GDM1 (cell line): ENCODE measurements at regions not wholly inside any gene's neighbourhood (a gene's known extent, or its start where the extent isn't known, plus 50 kb on each side); places are given as distances from the start of the nearest gene placed in this dataset.

Source experiments
- DNase-seq: peaks from one replicate; lab custom pipeline; 2025; lab: John Stamatoyannopoulos, UW

GRCh38 chr5:39505363-39505762 lies 80.6 kb upstream of the DAB2 start:
- DNase-seq: no peak

DNA sequence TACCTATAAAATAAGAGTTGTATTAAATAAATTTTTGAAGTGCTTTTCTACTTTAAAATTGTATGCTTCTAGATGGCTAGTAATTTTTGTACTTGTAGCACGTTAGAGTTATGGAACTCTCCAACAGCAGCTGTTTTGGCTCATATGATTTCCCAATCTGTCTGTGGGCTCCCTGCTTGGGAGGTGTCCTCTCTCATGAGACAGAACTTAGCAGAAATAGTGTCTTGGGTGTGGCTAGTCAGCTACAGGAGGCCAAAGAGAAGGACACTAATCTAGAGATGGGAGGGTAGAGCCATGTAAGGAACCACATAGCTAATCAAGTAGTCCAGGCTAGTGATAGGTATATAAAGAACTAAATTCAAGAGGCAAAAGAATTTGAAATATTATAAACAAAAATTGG lies 78.4 kb upstream of the DAB2 start:
- DNase-seq: no peak

DNA sequence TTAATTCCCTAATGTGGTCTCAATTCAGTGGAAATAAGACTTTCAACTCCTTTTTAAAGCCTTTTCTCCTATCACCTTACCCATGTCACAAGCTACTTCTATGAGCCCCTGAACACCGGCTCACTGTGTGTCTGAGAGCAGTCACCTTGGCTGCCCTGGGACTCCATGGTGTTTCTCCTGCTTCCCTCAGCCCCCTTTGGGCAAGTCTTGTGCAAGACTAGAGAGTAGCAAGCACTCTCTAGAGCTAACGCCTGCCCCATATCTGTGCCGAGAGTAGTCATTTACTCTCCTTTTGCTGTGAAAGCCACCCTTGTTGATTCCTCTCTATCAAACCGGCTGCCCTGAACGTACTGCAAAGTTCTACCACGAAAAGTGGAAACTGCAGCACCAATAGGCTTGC lies 77.9 kb upstream of the DAB2 start:
- DNase-seq: no peak

DNA sequence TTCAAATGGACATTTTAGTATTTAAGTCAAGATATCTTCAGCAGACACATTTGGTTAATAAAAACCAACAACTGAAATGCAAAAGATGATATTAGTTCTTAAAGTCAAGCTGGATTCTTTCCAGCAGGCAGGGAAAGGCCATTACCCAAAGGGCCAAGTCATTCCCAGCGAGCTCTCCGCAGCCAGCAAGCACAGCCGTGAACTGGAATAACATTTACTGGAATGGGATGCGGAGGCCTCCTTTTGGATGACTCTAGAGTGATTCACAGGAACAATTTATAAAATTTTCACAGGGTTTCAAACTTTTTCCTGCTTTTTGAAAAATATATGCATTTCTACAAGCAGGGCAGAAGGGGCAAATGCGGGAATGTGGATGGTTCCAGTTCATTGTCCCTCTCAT lies 76.6 kb upstream of the DAB2 start:
- DNase-seq: no peak

- DNase-seq: no peak
These were observed 75.9 kb upstream of the DAB2 start for GRCh38 chr5:39500551-39501175.

- no peak for DNase-seq
These were observed 73.6 kb upstream of the DAB2 start for GRCh38 chr5:39498278-39498952.

GRCh38 chr5:39497322-39497721 lies 72.5 kb upstream of the DAB2 start:
- no peak for DNase-seq

DNA sequence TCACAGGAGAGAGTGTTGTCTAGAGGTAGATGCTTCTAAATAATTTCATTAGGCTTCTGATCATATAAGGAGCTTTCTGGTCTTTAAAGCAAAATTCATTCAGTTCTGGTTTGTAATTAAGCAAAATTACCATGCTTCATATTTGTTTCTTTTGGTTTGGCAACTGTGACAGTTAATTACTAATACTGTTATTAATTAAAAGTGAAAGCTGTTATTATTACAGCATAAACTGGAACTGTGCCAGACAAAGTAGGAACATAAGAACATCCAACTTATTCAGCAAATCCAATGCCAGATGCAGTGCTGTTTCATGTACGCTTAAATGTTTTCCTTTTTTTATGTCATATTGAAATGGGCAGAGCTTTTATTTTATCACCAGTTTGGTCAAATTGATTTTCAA lies 70.4 kb upstream of the DAB2 start:
- DNase-seq: no peak

DNA sequence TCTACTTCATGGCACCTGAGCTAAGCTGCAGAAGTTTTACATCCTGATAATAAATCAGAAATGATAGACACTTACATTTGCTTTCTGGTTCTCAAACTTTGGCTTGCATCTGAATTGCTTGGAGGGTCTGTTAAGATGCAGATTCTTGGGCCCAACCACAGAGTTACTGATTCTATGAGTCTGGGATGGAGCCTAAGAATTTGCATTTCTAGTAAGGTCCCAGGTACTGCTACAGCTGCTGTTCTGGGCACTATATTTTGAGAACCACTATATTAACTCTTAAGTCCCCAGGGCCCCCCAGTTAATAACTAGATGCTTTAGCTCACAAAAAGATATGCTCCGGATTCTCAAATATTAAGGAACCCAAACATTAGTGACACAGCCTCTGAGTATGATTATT lies 69.8 kb upstream of the DAB2 start:
- no peak for DNase-seq

- DNase-seq: no peak
These were observed 69.3 kb upstream of the DAB2 start for GRCh38 chr5:39494107-39494510.

GRCh38 chr5:39491210-39491609 lies 66.4 kb upstream of the DAB2 start:
- DNase-seq: no peak

DNA sequence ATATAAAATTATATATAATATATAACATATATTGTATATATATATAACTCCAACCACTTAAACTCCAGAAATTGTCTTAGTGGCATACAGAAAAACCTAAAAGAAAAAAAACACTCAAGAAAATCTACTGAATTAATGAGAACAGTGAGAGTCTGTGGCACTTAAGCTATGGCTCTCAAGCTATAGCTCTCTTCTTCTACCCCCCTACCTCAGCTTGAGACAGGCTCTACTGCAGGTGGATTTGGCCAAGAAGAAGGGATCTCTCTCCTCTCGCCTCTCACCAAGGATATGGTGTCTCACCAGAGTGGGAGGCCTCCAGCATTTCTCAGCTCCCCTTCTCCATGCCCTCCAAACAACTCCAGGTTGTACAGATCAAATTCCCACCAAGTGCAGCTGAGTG lies 64.5 kb upstream of the DAB2 start:
- no peak for DNase-seq

DNA sequence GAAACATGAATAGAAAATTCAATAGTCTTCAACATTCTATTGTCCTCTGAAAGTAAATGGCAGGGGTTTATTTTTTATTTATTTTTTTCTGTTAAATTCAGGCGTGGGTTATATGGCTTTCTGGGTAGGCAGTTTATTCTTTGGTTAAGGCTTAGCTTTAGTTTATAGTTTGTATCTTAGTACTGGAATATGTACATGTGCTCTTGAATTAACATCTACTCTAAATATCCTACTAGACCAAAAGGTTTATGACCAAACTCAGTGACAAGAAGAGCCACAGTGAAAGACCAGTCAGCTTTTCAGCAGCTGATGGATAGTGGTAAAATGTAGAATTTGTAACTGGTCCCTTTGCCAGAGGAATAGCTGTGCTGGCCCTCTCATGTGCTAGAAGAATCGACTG lies 62.0 kb upstream of the DAB2 start:
- DNase-seq: no peak

GRCh38 chr5:39486361-39486760 lies 61.6 kb upstream of the DAB2 start:
- no peak for DNase-seq

DNA sequence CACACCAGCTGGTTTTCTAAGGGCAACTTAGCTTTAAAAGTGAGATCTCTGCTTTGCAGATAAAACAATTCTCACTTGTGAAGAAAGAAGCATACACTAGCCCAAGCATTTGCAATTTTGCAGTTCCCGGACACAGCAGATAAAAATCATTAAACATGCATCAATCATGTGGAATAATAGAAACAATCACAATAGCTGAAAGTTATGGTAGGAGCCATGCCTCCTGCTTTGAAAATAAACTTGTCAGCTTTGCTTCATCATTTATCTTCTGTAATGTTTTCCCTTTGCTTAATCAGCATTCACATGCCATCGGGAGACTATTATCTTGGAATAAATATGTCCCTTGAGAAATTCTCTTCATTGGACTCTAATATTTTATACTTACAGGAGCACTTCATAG lies 60.3 kb upstream of the DAB2 start:
- DNase-seq: no peak

DNA sequence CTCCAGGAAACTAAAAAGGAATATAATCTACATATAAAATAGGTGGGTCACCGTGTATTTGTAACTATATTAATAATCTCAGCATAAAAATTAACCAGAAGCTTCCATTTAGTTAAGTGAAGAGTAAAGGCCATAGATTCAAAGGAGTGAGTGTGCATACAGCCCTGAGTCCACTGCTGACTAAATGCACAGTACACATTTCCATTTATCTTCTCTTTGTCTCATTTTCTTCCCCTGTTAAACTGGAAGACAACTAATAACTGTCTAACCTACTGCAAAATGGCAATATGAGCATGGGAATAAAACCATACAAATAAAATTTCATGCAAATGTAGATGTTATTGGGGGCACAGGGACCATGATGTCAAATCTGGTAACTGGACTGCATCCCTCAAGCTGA lies 59.9 kb upstream of the DAB2 start:
- DNase-seq: no peak

- no peak for DNase-seq
These were observed 57.3 kb upstream of the DAB2 start for GRCh38 chr5:39482098-39482497.

GRCh38 chr5:39479537-39479936 lies 54.8 kb upstream of the DAB2 start:
- DNase-seq: no peak

DNA sequence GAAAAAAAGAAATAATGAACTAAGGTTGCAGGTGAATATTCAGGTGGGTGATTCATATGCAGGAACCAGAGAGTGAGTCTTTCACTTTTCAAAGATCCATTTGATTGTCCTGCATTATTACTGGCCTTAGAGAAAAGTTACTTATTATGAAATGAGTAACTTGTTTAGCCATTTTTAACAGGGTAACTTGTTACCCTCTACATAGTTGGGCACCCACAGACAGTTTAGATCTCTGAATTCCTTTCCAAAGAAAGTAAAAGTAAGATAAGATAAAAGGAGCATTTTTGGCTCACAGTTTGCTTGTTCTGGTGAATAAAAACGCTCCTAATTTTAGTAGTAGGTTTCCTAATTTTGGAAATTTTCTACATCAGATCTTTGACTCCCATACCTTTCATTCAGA lies 54.1 kb upstream of the DAB2 start:
- DNase-seq: no peak

GRCh38 chr5:39476843-39477220 lies 52.1 kb upstream of the DAB2 start:
- no peak for DNase-seq

DNA sequence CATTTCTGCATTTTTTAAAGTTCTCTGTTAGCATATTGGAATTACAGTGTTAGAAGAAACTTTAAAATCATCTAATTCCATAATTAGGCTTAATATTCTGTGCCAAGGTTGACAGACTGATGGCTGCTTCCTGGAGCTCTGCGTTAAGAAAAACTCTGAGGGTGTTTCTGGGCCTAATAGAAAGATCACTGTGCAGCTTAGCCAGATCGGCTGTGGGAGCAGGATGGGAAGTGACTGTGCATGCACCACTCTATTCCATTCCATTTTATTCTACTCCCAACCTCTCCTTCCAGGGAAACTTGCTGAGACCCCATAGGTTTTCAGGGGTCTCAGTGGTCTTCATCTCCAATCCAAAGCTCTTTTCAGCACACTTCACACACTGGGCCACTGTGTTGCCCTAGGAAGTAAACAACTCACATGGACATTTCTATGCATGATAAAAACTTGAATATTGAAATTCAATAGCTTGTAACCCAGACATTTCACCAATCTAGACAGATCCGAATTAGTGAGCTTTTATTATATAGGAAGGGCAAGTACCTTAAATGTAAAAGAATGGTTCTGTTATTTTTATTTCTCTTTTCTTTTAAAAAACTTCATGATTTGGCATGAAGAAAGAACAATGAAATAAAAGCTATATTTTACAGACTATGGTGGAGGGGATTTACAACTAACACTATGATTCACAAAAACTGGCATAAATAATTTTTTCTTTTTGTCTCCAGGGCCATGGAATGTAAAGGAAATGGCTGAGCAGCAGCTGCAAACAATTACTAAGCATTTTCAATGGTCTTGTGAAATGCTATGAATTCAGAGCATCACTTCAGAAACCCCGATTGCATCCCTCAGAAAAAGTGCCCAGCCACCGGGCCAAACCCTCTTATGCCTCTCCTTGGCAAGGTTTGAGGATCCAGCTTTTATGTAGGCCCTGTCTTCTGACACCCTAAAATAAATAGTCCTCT lies 51.4 kb upstream of the DAB2 start:
- DNase-seq: no peak

DNA sequence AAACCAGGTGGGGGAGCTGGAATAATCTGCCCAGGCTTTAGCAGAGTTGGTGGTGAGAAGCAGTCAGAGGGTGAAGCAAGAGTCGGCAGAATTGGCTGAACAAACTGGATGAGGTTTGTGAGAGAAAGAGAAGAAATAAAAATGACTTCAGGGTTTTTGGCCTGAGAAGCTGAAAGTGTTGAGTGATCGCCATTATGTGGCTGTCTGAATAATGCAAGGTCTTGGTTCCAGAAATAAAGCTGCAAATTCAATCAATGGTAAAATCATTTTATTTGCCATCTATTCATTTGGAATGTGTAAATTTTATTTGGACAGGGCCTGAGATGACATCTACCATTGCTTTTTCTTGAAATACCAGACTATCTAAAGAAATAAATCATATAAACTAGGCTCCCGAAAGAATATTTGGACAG lies 50.4 kb upstream of the DAB2 start:
- DNase-seq: no peak
